ENCODE measurements at regions not wholly inside any gene's neighbourhood (a gene's known extent, or its start where the extent isn't known, plus 50 kb on each side); places are given as distances from the start of the nearest gene placed in this dataset.

DNA sequence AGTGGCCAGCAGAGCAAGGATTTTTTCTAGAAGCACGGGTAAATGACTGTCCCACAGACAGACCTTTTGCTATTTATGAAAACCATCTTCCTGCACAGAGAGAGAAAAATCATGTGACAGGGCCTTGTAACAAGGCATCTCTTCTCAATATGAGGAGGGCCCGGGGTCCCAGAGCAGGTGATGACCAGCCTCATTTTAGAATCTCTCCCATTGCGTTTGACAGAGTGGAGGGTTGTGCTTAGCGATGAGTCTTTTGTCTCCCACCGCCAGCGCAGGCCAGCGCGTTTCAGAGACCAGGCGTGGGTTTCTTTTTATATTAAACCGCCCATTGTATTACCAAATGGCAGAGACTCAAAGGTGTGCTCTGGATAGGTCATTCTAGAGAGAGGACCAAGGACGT is 97.4 kb upstream of the UBL3 start:
- no peak for DNase-seq

DNA sequence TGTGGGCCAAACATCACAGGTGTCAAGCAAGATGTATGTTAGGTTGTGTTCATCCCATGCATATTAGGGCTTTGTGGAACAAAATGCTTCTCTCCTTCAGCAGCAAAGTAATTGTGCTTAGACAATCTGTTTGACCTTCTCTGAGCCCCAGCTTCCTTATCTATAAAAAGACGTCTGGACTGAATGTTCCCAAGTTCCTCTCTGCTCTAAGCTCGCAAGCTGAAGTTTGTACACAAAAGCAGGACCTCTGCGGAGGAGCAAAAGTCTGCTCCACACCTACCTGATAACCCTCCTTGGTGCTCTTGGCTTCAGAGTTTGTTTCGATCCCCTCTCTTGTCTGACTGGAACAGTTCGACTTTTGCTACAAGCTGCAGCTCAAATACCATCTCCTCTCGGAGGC is 95.7 kb upstream of the UBL3 start:
- DNase-seq: no peak

DNA sequence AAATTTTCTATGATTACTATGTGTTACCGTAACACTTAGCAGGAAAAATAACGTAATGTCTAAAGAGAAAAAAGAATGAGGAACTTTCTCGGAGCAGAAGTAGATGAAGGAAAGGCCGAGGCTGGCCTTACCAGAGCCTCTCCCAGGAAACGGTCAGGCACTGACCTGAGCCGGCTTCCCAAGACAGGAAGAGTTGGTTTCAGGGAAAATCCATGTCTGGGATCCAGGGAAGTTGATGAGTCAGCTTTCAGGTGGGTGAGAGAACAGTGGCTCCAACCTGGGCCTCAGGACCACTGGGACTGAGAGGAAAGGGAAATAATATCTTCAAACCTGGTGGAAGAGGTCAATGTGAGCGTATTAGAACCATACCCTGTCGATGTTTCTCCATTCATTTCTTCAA is 93.3 kb upstream of the UBL3 start:
- no peak for DNase-seq

DNA sequence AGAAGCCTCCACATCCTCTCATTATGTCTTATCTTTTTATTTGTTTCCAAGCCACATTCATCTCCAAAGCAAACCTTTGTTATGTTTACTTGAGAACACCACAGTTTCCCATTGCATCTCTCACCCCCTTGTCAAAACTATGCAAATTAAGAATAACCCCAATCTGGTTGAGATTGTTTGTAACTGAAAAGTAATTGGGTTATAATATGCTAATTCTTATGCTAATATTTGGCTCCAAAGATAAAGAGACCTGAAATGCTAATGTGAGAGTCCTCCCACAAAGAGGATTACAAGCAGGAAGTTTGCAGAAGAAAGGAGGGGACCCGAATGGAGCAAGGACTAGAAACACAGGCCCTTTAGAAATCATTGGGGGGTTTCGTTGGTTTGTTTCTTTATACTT is 92.9 kb upstream of the UBL3 start:
- no peak for DNase-seq

DNA sequence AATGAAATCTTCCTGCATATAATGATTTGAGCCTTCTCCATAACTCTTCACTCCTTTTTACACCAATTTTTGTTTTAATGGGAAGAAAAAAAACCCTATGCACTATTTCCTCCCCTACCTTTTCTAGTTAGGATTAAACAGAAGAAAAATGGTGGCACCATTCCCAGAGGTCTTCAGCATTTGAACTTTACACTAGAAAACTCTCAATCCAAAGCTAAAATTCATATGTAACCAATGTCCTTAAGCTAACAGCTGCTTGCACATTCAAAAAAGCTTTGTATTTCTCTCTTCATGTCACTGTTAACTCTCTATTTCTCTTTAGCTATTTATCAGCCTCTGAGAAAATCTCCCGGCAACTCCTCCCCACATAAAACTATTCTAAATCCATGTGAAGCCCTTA is 90.3 kb upstream of the UBL3 start:
- no peak for DNase-seq

DNA sequence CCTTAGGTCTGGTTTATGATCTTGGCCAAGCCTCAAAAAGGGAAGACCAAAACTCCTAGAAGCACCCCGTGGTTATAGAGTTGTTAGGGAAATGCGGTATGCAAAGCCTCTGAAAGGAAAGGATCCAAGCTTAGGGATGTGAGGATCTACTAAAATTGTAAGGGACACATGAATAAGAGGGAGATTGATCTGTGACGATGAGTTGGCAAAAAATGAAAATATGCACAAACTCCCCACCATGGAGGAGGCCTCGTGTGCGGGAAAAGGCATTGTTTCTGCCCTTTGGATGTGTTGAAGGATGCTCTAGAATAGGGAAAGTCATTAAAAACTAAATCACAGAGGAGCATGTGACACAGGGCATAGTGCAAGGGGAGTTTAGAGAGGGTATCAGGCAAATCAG is 88.7 kb upstream of the UBL3 start:
- DNase-seq: no peak

DNA sequence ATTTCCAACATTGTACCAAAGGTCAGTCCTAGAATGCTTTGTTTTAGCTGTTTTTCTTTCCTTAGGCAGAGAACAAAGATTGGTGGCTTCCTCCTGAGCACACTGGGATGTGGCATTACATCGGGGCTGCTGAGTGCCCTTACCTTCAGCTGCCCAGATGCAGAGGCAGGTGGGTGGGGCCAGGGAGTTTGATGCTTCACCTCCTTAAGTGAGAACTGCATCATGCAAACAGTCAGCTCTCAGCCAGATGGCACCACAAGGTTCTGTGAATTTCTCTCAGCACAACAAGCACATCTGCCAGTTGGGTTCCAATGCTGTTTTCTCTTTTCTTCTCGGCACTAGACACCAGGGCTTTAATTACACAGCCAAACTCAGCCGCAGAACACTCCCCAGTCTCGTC is 87.4 kb upstream of the UBL3 start:
- DNase-seq: peak; percentile 13

DNA sequence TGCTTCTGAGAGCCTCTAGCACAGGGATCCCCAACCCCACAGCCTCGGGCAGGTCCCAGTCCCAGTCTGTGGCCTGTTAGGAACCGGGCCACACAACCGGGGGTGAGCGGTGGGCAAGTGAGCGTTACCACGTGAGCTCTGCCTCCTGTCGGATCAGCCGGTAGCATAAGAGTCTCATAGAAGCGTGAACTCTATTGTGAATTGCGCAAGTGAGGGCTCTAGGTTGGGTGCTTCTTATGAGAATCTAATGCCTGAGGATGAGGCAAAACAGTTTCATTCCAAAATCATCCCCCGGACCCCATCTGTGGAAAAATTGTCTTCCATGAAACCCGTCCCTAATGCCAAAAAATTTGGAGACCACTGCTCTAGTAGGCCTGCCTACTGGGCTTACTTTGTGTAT is 87.0 kb upstream of the UBL3 start:
- DNase-seq: no peak

DNA sequence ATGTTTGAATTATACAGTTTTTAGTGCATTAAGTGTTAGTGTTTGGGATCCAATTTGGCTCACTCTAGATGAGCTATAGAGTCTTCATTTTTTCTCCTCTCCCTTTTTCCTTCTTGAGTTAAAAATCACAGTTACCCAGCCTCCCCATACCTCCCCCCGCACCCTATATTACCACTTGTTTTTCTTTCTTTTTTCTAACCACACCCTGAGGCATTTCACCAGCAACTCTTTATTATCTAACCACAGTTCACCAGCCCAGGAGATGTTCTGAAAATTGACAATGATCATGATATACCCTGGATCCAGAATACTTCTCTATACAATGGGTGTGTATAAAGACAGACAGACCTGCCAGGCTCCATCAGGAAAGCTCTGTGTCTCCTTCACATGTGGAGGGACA is 86.5 kb upstream of the UBL3 start:
- no peak for DNase-seq

DNA sequence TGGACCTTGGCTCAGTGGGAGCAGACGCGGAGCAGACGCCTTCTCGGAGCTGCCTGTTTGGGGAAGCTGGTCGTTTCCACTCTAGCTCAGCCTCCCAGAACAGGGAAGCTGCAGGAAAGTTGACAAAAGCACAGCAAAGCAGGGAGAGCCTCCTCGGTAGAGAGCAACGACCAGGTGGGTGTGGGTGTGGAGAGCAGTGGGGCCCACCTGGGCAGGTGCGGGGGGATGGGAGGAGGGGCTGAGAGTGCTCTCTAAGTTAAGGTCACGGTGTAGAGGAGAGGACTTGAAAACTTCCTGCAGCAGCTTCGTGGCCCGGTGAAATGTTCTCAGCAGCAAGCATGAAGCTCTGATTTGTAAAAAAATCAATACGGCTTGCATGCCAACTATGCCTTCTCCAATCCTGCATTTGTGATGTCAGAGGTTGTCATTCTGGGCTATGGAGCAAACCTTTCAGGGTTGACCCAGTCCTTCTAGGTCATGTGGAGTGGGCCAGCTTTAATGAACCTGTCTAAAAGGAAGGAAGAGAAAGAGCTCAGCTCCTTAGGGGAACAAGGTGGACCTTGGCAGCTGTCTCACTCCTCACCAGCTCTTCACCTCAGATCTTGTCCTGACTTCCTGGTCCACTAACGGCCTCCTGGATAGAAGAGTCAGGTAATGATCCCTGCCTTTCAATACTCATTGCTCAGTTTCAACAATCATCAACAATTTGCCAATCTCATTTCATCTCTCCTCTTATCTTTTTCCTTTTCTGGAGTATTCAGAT is 85.8 kb upstream of the UBL3 start:
- DNase-seq: peak; percentile 4

DNA sequence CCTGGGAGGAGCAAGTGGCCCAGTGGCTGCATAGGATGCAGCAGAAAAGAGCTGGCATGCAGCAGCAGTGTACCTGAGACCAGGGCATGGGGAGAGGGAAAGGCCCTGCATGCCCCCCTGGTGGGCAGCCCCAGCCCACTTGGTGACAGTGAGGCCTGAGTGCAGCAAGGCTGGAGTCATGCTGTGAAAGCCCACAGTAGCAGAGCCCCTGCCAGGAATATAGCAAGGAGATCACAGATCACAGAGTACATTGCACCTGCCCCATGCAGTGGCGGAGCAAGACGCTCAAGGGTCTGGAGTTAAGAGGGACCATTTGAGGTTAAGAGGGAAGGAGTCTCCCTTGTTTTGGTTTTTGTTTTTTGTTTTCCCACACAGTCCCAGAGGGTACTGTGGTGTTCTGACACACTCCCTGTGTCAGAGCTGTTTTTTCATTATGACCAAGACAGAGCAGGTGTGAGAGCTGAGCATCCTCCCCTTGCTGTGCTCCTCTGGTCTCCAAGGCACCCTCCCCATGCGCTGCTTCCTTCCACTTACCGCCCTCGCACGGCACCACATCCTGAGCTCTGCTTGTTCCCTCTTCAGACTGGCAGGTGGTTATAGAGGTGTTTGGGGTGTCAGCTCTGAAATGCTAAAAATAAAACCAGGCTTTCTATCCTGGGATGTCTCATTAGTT is 85.0 kb upstream of the UBL3 start:
- DNase-seq: peak; percentile 95

DNA sequence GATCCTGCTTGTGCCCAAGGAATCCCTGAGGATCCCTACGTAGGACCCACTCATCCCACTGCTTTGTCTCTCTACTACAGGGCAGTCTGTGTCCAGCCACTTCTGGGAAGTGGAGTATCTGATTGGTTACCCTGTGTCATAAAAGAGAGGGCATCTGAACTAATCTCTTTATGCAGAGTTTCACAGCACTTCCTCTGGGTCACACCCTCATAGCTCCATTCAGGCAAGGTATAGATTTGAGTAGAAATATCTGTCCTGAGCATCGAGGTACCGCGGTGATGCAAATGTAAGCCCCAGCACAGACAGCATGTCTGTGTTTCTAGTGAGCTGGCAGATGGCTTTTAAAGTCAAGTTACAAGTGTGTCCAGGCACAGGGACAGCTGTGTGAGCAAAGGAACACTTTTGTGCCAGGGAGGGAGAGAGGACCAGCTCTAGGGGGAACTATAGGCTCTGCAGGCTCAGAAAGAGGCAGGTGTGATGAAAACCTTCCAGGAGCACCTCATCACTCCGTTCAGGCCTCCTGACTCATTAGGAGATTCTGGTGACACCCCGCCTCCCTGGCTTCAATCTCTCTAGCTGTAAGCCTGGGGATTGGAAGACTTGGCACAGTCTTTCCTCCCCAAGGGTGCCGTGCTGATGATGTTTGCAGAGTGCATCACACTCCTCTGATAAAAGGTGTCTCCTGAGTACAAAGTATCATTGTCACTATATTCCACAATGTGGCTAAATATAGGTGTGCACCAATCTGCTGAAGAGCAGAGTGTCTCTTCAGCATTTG is 84.3 kb upstream of the UBL3 start:
- peak; percentile 61 for DNase-seq

DNA sequence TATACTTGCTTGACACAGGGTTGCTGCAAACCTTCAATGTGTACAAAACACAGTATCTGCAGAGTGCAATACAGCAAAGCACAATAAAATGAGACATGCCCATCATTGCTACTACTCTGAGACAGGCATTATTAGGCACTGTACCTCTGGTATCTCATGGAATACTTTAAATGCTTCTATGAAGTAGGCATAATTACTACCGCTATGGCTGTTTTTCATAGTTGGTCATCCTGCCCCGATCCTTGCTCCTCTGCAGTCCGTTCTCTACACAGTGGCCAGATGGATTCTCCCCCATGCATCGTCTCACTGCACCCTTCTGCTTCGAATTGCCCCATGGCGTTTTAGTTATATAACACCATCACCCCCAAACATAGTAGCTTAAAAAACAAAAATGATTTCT is 83.0 kb upstream of the UBL3 start:
- no peak for DNase-seq

DNA sequence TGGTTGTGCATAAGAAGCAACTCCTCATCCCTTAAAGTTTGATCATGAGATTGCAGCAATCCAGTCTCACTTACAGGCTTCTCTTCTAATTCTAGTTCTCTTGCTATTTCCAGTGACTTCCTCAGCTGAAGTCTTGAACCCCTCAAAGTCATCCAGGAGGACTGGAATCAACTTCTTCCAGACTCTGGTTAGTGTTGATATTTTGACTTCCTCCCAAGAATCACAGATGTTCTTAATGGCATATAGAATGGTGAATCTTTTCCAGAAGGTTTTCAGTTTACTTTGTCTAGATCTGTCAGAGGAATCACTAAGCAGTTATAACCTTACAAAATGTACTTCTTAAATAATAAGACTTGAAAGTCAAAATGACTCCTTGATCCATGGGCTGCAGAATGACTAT is 81.3 kb upstream of the UBL3 start:
- no peak for DNase-seq

DNA sequence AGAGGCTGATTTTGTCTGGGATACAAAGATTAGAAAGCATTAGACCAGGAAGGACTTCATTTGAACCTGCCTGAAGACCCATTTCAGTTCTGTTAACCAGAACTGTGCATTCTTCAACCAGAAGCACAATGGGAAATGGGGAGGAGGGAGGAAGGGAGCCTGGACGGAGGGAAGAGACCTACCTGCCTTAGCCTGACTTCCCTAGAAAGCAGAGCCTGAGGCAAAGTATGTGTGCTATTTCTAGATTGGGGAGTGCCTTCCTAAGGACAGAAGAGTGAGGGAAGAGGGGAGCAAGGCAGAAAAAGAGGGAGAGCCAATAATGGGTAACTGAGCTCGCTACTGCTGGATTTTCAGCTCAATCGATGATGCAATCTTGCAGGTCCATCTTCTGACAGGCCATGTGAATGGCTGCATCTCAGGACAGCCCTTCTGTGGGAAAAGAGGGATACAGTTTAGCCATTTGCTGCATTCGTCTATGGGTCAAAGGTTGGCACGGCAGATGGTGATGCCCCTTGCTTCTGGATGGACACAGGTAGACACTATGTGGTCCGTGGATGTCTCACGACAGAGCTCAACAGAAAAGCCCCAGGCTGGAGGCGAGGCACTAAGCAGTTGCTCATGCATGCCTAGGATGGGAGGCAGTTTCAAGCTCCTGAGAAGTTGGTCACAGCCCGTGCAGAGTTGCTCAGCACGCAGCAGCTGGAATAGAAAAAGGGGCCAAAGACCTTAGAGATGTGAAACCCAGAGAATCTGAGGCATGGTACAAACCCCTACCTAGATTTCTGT is 78.8 kb upstream of the UBL3 start:
- no peak for DNase-seq

DNA sequence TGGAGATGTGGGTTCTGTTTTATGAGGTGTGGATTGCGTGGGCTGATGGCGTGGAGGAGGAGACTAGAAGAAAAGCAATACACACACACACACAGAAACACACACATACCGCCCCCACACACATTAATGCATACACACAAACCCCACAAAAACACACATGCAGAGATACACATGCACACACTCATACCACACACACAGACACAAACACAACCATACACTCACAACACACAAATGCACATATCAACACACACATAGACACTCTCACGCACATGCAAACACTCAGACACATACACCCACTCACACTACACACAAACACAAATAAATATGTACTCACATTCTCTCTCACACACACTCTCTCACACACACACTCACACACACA is 75.7 kb upstream of the UBL3 start:
- DNase-seq: no peak

DNA sequence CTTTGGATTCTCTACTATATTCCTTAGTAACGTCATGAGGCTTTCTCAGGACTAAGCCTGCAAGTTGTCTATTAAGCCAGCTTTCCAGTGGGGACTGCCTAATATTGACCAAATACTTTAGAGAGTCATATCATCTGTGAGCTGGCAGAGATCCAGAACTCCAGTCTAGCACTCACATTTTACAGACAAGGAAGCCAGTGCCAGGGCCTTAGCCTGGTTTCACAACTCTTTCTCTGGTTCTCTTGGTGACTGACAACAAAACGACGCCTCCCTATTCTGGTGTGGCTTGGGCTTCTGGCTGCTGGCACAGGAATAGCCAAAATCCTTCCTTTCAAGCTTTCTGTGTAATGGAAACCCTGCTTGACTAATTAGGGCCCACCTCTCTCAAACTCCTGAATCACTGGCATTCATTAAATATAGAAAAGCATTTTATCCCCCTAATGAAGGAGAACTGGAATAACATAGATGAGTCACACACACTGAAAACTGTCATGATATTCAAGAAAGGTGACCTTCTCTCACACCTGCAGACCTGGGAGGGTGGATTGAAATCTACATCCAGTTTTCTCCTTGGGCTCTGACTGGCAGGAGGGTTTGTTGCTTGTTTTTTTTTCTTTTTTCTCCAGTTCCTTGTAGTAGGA is 75.2 kb upstream of the UBL3 start:
- no peak for DNase-seq

DNA sequence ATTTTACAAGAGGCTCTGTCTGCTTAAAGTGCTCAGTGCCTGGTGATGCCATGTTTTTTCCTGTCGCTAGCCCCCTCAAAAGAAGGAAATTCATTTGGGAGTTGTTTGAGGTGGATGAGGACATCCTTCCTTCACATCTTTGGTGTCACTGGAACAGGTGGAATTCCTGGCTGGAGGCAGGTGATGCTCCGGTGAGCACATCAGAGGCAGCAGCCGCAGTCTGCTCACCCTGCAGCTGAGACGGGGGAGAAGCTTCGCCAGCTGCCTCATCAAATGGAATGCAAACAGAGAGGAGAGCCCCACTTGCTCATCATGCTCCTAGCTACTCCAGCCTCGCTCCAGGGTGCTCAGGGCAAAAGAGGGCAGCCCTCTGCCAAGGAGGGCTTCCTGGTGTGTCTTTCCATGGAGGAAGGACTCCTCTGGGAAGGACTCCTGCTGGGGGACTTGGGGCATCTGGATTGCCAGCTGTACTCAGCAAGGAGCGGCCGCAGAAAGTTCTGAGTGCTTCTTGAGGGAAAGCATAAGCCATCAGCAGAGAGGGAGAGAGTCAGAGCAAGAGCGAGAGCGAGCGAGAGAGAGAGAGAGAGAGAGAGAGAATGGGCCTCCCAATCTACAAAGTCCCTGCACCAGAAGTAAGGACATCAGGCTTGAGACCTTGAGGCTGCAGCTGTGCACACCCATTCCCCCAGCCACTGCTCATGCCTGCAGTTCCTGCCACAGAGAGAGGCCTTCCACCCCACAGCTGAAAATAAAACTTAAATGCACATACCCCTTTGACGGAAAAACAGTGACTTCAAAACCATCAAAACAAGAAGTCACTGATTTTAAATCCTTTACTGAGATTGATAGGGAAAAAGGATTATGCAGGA is 74.3 kb upstream of the UBL3 start:
- DNase-seq: no peak

DNA sequence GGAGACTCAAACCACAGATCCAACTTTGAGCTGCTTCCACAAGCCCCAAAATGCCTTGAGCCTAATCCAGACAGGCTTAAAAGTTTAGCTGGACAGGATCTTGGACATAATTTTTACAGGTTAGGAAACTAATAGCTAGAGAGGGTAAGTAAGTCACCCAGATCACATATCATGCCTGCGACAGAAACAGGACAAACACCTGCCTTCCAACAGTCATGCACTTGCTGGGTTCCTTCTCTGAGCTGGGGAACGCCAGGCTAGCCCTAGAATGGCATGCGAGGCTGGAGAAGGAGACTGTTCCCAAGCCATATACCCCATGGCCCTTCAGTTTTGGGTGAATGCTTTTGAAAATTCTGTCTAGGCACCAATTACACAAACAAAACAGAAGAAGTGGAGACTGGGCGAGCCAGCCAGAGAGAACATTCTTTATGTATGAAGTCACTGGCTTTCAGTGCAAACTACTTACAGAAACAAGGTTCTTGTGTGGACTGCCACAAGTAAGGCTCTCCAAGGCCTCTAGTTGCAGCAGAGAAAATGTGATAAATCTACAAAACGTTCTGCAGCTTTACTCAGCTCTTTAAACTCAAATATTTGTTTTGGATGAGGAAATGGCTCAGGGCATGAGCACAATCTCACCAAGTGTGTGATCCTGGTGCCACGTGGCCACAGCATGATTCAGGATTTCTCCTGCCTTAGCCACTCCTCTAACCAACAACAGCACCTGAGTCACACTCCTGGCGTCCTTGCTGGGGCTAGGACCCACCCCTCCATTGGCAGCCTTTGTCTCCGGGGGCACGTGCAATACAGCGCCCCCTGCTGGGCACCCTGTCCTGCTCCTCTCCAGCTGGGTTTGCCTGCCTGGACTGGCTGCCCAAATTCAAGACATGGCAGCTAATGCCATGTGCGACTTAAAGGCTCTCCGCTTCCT is 73.4 kb upstream of the UBL3 start:
- peak; percentile 80 for DNase-seq

DNA sequence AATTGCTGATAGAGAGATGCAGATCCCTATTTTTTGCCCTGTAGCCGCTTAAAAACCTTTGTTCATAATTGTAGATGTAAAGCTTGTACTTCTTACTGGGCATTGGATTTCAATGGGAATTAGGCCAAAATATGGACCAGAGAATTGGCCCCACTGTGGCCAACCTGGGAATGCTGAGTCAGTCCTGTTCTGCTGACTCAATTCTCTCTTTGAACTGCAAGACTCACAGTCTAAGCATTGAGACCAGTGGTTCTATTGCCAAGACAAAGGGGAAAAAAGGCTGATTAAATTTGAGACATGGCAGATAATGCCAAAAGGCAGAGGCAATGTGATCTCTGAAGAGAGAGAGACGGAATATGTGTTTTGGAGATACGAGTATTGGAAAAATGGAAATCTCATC is 72.5 kb upstream of the UBL3 start:
- peak; percentile 37 for DNase-seq
